EL (cell line): ENCODE measurements at regions not wholly inside any gene's neighbourhood (a gene's known extent, or its start where the extent isn't known, plus 50 kb on each side); places are given as distances from the start of the nearest gene placed in this dataset.
"Not testable (repeated sequence)": the region's sequence is repeated elsewhere in the genome, so short reads cannot be mapped to it uniquely, and the experiment has no call there.

Source experiments
- DNase-seq: peaks from one replicate; pipeline ENCODE4 v3.0.0-alpha.2; 2016

GRCh38 chr4:3967204-3967603, 201.0 kb downstream of the ADRA2C start:
- DNase-seq, result not testable (repeated sequence)

GRCh38 chr4:3972626-3973025, 206.4 kb downstream of the ADRA2C start:
- not testable (repeated sequence) for DNase-seq

DNA sequence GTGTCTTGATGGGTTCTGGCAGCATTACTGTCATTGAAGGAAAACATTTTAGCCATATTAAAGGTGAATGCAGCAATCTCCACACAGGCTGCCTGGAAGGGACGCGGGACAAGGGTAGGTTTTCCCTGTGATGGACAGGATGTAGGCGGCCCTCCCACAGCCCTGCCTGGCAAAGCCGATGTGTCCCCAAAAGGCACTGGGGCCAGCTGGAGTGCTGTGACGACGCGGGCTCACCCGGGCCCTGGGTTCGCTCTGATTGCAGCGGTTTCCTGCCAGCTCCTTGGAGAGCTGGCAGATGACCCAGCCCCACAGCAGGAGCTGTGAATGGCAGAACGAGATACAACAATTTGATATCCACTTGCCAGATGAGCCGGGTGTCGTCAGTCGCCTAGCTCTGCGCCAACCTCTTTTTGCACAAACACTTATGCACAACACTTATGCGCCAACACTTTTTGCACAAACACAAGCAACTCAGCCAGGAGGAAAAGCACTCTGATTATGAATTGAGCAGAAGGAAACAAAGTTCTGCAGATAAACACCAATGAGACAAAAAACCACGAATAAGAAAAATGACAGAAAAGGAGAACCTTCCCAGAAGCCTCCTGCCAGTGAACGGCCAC, 207.5 kb downstream of the ADRA2C start:
- not testable (repeated sequence) for DNase-seq

DNA sequence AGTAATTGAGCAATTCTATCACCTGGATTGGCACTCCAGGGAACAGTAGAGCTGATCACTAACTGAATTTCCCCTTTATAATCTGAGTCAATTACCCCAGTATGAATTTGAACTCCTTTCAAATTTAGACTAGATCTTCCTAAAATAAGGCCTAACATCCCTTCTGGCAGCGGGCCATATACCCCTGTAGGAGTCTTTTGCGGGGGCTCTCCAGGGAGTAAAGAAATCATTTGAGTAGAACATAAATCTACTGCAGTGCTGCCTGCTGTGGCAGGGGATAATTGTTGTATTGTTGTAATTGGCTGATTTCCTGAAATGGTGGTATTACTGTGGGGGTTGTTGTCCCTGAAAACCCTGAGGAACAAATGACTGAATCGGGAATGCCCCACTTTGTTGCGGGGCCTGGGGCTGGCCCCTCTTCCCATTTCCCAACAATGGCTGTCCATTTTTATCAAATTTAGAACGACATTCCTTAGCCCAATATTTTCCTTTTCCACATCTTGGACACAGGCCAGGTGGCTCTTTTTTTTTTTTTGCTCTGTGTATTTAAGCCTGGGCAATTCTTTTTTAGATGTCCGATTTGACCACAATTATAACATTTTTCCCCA, 217.4 kb downstream of the ADRA2C start:
- not testable (repeated sequence) for DNase-seq

DNA sequence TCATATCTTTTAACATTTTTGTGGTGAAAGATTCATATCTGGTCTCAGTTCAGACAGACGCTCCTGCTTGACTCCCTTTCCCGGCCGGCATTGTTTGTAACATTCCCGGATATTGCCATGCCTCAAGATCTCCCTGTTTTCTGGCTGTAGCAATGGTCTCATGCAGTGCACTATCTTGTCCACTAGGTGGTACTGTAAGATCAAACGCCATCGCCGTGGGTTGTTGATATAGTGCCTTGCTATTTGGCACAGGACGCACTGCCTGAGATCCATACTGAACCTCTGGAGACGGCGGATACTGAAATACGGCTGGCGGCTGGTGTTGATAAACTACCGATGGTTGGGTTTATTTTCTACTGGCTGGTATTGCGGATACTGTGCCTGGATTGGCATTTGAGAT, 218.6 kb downstream of the ADRA2C start:
- DNase-seq, result not testable (repeated sequence)

DNA sequence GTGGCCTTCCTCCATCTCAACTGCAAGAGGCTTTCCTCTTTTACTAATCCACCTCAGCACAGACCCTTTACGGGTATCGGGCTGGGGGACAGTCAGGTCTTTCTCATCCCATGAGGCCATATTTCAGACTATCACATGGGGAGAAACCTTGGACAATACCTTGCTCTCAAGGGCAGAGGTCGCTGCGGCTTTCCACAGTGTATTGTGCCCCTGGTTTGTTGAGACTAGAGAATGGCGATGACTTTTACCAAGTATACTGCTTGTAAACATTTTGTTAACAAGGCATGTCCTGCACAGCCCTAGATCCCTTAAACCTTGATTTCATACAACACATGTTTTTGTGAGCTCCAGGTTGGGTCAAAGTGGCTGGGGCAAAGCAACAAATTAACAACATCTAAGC, 220.2 kb downstream of the ADRA2C start:
- DNase-seq, result not testable (repeated sequence)

DNA sequence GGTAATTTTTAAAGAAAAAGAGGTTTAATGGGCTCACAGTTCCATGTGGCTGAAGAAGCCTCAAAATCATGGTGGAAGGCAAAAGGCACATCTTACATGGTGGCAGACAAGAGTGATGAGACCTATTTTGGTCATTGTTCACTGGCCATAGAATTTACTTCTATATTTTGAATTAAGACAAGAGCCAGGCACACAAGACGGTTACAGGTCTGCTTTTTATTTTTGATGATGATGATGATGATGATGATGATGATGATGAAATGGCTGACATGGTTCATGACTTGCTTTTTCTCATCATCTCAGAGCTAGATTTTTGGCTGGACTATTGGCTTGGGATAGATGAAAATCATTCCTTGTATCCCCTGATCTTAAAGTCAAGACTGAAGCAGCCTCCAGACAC, 229.3 kb downstream of the OTOP1 start:
- DNase-seq, result not testable (repeated sequence)

DNA sequence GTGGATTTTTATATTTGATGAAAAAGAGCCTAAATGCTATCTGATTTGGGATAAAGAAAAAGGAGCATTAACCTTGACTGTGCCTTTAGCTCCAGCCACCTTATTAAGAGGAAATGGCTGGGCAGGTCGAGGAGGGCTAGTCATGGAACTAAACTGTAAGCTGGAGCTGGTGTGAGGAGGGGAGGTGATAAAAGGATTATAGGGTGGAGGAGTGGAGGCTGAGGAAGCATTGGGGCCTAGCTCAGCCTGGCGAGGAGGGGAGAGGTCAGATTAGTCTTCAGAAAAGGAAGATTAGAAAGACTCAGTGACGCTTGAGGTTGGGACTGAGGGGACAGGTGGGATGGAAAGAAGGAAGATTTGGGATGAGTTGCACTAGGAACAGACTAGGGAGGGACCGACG, 222.7 kb downstream of the OTOP1 start:
- DNase-seq, result not testable (repeated sequence)

DNA sequence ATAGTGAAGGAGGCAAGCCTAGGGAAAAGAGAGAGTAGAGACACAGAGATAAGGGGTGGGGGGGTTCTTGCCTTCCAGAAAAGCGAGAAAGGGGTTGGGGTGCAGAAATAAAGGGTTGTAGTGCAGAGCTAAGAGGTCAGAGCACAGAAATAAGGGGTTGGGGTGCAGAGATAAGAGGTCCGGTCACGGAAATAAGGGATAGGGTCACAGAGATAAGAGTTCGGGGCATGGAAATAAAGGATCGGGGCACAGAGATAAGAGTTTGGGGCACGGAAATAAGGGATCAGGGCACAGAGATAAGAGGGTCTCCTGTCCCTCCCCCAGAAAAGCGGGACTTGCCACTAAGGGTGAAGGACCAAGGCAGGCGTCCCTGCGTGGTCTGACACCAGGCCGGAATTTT, 222.0 kb downstream of the OTOP1 start:
- DNase-seq, result not testable (repeated sequence)

GRCh38 chr4:4006356-4006755, 220.4 kb downstream of the OTOP1 start:
- not testable (repeated sequence) for DNase-seq

DNA sequence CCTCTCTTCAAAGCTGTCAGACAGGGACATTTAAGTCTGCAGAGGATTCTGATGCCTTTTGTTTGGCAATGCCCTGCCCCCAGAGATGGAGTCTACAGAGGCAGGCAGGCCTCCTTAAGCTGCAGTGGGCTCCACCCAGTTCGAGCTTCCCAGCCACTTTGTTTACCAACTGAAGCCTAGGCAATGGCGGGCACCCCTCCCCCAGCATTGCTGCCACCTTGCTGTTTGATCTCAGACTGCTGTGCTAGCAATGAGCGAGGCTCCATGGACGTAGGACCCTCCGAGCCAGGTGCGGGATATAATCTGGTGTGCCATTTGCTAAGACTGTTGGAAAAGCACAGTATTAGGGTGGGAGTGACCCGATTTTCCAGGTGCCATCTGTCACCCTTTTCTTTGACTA, 207.7 kb downstream of the OTOP1 start:
- not testable (repeated sequence) for DNase-seq

DNA sequence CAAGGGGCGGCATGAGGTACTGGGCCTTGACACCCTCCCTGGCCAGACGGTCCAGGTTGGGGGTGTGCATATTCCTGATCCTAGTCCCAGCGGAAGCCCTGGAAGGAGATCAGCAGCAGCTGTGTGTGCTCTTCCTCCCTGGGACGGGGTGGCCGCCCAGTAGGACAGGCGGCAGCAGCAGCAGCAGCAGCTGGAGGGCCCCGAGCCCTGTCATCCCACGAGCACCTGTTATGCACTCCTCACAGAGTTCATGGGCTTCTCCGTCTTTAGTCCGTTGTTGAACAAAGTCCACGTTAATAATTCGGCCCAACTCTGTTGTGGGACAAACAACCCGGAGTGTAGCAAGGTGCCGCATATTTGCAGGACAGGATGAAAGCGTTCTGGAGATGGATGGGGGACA, 205.6 kb downstream of the OTOP1 start:
- not testable (repeated sequence) for DNase-seq

GRCh38 chr4:4026708-4027107, 200.0 kb downstream of the OTOP1 start:
- DNase-seq, result peak; percentile 2

DNA sequence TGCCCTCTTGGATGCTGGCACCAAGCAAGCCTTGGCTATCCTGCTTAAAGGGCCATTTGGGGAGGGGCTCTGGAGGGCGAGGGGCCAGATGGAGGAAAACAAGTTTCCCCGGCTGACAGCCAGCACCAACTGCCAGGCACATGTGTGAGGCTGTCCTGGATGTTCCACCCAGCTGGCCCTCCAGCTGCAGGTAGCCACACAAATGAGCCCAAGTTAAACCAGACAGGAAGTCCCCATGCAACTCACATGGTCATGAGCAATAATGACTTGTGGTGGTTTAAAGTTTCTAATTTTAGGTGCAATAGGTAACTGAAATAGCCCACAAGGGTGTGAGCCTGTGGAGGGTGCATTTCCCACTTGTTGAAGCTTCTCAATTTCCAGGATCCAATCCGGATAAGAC, 198.0 kb downstream of the OTOP1 start:
- DNase-seq, result not testable (repeated sequence)

DNA sequence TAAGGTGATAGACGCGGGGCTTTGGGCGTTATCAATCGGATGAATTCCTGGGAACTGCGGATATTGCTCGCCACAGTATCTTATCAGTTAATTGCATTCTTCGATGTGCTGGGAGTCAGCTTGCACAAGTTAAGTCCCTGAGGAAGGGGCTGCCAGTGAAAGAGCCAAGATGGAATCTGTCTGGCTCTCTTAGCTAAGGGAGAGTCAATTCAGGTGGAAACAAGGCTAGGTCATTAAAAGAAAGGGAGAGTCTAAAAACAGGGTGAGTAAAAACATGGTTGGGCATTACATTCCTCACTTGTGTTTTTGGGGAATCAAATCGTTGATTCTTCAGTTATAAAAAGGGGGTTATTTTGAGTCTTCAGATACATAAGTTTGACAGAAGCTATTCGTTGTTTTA, 196.2 kb downstream of the OTOP1 start:
- DNase-seq, result not testable (repeated sequence)

DNA sequence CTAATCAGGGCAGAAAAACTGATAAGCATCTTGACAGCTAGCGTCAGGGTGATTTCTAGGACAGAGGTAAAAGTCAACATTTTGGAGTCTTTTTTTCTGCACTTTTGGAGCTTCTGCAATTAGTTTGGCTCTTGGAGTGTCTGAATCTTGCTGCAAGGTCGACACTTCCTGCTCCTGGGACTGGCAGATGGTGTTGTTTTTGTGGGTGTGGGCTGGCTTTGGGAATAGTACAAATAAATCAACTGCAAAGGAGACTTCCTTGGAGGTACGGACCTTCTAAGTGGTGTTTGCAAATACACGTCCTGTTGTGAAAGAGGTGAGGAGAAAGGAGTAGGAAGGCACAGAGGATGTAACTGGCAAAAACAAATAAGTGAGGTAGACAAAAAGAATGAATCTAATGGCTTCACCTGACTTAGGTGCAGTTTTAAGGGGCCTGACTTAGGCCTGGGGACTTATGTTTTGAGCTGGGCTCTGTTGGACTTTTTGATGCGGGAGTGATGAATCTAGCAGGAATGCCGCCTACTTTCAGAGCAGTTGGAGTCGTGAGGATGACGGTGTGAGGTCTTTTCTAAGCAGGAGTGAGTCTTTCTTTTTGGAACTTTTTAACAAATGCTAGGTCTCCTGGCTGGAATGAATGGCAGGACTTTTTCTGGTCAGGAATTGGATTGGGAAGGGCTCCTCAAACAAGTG, 195.1 kb downstream of the OTOP1 start:
- DNase-seq, result not testable (repeated sequence)

- DNase-seq, result not testable (repeated sequence)
Observed at GRCh38 chr4:4032364-4032763, 194.4 kb downstream of the OTOP1 start.

DNA sequence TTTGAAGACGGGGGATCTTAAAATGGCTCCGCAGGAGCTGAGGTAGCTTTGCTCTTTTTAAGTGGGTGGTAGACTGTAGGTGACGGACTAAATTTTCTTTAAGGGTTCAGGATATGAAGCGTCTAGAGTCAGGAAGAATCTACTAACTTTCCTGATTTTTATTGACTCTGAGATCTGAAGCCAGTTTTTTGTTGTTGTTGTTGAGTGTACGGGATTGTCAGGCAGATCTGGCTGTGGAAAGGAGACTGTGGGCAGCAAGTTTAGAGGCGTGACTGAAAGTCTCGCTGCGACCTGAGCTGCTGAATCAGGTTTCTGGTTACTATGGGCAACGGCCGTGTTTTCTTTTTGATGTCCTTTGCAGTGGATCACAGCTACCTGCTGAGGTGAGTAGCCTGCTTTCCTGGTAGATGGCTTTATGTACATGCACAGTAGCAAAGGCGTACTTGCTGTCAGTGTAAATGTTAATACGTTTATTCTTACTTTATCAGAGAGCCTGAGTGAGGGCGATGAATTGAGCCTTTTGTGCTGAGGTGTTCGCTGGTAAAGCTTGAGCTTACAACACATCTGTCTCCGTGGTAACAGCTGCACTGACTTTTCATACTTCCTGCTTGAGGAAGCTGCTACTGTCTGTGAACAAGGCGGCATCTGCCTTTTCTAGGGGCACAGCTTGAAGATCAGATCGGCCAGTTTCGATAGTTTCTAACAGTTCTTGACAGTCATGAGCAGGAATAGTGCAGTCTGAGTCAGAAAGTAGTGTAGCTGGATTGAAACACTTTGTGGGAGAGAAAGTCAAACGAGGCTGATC, 193.7 kb downstream of the OTOP1 start:
- not testable (repeated sequence) for DNase-seq

DNA sequence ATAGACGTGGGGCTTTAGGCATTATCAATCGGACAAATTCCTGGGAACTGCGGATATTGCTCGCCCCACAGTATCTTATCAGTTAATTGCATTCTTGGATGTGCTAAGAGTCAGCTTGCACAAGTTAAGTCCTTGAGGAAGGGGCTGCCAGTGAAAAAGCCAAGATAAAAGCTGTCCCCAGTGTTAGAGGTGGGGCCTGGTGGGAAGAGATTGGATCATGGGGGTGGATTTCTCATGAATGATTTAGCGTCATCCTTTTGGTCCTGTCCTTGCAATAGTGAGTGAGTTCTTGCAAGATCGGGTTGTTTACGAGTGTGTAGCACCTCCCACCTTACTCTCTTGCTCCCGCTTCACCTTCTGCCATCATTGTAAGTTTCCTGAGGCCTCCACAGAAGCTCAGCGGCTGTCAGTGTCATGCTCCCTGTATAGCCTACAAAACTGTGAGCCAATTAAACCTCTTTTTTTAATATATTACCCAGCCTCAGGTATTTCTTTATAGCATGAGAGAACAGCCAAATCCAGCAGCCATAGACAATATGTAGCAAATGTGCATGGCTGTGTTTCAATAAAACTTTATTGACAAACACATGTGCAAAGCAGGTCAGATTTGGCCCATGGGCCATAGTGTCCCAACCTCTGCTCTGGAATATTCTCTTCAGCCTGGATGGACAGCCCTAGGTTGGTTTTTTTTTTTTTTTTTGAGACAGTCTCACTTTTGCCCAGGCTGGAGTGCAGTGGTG, 189.2 kb downstream of the OTOP1 start:
- DNase-seq, result not testable (repeated sequence)

DNA sequence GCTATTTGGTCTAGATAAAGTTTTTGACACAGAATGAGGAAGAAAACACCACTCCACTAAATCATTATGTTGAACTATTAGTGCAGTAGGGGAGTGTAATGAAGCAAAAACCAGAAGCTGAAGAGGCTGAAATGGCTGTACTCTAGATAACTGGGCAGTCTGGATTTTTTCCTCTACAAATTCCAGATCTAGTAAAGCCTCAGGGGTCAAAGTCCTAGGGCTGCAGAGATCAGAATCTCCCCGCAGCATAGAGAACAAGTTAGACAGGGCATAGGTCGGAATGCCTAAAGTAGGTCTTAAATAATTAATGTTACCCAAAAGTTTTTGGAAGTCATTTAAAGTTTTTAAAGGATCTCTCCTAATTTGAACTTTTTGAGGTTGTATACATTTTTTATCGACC, 180.9 kb downstream of the OTOP1 start:
- not testable (repeated sequence) for DNase-seq

DNA sequence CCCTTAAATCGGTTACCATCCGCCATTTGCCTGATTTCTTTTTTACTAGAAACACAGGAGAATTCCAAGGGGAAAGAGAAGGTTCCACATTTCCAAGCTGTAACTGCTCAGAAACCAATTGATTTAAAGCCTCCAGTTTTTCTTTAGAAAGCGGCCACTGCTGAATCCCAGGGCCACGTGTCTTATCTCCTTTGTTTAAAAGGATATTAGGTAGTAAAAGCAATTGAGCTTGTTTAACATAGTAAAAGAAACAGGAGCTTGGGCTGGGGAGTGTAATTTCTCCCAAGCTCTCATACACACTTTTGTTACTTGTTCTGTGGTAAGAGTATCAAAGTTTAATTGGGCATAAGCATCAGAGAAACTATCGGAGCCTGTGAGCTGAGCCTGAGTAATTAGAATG, 180.0 kb downstream of the OTOP1 start:
- not testable (repeated sequence) for DNase-seq

DNA sequence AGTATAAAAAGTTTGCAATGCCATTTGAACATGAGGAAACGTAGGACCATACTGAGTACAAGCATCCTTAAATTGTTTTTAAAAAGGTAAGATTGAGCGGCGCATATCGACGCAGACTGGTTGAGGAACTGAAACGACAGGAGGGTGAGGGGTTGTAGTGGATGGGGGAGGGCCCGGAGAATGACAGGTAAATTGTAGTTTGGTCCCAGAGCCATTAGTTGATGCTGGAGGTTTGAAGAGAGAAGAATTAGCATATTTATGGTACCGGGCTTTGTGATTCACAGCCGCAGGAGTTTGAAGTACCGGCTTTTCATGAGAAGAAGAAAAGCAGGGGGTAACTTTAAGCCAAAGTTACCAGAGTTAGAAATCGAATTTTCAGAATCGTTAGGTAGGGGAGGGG, 179.5 kb downstream of the OTOP1 start:
- DNase-seq, result not testable (repeated sequence)

DNA sequence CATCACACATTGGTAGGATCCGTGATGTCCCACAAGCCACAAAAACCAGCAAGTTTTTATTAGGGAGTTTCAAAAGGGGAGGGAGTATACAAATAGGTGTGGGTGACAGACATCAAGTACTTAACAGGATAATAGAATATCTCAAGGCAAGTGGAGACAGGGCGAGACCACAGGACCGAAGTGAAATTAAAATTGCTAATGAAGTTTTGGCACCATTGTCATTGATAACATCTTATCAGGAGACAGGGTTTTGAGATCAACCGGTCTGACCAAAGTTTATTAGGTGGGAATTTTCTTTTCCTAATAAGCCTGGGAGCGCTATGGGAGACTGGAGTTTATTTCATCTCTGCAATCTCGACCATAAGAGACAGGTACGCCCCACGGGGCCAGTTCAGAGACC, 178.5 kb downstream of the OTOP1 start:
- not testable (repeated sequence) for DNase-seq
